ENCODE measurements at regions not wholly inside any gene's neighbourhood (a gene's known extent, or its start where the extent isn't known, plus 50 kb on each side); places are given as distances from the start of the nearest gene placed in this dataset.

- DNase-seq = no peak
Measured at GRCh38 chr5:68627001-68627400, 411.4 kb downstream of the PIK3R1 start.

DNA sequence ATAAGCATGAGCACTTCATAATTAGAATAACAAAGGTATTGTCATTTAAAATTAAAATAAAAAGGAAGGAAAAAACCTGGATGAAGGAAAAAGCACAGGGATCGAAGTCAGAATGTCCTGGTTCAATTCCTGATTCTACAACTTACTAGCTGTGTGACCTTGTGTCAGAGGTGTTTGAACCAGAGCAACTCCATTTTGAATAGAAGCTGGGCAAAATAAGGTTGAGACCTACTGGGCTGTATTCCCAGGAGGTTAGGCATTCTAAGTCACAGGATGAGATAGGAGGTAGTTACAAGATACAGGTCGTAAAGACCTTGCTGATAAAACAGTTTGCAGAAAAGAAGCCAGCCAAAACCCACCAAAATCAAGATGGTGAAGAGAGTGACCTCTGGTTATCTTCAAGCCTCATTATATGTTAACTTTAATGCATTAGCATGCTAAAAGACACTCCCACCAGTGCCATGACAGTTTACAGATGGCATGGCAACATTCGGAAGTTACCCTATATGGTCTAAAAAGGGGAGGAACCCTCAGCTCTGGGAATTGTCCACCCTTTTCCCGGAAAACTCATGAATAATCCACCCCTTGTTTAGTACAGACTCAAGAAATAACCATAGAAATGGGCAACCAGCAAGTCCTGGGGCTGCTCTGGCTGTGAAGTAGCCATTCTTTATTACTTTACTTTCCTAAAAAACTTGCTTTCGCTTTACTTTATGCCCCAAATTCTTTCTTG is 412.7 kb downstream of the PIK3R1 start:
- DNase-seq = no peak

GRCh38 chr5:68630354-68630753 is 414.8 kb downstream of the PIK3R1 start:
- DNase-seq = no peak

- DNase-seq = no peak
Measured at GRCh38 chr5:68631884-68632283, 416.3 kb downstream of the PIK3R1 start.

GRCh38 chr5:68641211-68641610 is 425.7 kb downstream of the PIK3R1 start:
- DNase-seq = no peak

DNA sequence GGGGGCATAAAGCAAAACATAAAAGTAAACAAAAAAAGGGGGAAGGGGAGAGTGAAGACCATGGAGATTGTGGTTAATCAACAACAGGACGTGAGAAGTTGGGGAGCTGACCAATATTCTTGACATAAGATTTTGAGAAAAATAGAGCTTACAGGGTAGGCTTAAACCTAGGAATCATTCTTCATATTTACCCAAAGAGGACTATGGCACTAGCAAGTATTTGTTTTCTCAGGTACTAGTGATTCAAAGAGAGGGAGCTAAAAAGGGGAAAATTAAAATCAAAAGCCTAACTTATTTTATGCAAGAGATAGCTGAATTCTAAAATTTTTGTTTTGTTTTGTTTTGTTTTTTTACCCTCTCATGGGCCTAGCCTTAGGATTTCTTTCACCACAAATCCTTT is 427.5 kb downstream of the PIK3R1 start:
- no peak for DNase-seq

GRCh38 chr5:68644971-68645370 is 429.4 kb downstream of the PIK3R1 start:
- DNase-seq = no peak

DNA sequence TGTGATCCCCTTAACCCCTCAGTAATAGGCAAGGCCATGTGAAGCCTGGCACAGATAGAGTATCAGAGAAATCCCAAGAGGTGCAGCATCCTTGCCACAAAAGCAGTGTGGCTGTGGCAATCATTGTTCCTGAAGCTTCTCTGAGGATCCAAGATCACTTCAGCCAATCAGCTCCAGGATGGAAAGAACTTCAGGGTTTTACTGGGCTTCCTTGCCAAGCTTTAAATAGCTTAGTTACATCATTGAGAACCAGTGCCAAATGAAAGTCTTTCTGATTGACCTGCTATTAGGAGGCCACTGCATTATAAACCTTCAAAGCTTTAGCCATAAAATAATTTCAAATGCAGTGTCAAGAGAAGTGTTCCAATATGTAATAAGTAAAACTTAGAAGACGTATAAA is 430.6 kb downstream of the PIK3R1 start:
- no peak for DNase-seq

DNA sequence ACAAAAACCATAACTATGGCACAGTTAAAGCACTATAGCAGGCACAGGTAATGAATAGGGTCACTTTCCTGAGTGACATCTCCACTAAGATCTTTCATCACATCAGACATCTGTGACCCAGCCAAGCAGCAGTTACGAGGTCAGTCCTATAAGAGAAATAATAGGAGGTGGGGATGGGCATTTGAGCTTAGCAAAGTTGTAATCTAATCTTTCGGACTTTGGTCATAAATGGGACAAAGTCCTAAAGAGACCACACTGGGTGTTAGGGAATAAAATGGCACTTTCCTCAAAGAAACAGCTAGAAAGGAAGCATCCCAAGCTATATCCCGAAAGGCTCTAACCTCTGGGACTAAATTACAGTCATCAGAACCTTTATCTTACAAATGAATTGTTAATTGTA is 432.2 kb downstream of the PIK3R1 start:
- no peak for DNase-seq

DNA sequence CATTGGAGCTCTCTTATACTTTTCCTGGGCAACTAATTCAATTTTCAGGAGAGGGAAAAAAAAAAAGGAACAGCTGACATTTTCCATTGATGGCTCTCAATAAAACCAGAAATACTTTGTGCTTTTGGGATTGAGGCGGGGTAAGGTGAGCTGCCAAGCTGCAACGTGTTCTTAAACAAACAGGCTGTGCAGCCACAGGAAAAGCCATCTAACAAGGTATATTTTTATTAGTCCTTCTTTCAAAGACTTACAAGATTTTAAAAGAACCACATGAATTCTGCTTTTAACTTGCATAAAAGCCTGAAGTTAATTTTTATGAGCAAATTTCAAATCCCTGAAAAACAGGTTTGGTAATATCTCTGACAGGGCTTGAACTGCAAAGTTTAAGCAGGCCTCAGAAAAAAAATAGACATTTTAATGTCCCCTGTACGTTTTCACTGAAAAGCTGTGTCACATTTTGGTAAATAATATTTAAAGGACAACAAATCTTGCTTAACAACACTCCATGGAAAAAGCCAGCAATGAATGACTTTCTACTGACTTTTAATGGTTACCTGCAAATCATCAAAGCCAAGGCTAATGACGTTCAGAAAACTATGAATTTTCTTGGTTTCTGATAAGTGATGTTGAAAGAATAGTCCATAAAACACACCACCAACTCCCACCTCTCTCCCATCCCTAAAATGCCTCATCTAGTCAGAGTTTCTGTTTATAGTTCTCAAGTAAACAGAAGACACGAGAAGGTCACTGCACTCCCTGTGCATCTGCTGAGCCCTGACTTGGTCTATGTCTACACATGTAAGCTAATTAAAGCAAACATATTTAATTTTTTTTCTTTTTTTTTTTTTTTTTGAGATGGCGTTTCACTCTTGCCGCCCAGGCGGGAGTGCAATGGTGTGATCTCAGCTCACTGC is 433.6 kb downstream of the PIK3R1 start:
- DNase-seq = no peak

GRCh38 chr5:68652534-68652965 is 437.0 kb downstream of the PIK3R1 start:
- no peak for DNase-seq

- no peak for DNase-seq
Measured at GRCh38 chr5:68653471-68653870, 437.9 kb downstream of the PIK3R1 start.

DNA sequence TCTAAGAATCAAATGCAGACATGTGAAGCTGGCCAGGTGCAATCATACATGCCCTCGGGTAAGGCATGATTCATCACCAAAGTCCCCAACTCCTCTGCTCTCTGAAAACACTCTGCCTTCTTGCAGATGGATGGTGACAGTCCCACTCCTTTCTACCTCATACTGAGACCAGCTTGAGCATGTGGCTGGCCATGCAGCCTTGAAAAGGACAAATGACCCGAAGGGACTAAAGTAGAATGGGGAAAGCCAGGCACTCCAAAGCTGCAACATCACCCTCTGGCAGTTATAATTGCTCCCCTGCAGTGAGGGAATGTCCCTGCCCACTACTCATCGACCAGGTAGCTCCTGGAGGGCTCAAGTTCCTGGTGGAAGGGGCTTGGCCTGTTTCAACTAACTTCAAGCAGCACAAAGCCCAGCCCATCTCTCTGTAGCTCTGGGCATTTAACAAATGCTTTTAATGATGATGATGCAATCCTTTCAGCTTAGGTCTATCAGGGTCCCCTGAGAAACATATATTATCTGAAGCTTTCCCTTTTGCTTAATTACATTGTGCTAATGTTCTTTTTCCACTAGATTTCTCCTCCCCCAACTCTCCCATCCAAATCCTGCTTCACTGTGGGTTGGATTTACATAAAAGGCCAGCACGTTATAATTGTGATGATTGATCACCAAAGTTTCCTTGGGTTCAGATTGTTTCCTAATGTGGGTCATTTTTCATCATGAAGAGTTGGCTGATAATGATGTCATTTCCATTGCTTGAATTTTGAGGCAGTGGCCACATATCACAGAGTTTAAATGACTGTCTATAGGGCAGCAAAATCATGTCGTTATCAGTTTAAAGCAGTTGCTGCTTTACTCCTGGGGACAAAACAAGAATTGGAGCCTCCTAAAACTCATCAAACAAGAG is 436.5 kb upstream of the SLC30A5 start:
- no peak for DNase-seq

DNA sequence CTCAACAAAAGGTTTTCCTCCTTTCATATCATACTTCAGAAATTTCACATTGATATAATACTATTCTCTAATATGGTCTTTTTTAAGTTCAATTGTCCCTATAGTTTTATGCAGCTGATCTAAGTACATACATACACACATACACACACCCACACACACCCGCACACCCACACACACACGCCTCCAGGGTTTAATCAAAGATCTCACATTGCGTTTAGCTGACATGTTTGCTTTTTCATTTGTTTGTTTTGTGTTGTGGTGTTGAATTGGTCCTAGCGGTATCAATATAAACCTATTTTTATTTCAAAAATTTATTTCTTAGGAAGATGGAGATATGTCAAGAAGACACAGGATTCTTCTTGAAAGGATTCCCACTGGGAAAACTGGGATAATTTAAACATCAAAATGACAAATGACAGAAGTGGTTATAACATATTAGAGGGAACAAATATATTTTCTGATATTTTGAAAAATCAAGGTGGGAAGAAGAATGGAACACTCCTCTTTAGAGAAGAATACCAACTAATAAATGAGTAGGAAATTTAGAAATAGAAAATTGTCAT is 434.9 kb upstream of the SLC30A5 start:
- DNase-seq = no peak

GRCh38 chr5:68659881-68660280 is 433.9 kb upstream of the SLC30A5 start:
- DNase-seq = no peak

- DNase-seq = no peak
Measured at GRCh38 chr5:68661237-68661636, 432.6 kb upstream of the SLC30A5 start.

- DNase-seq = no peak
Measured at GRCh38 chr5:68662804-68663307, 431.0 kb upstream of the SLC30A5 start.

GRCh38 chr5:68669864-68670575 is 423.8 kb upstream of the SLC30A5 start:
- no peak for DNase-seq

- DNase-seq = no peak
Measured at GRCh38 chr5:68673106-68673822, 420.6 kb upstream of the SLC30A5 start.

DNA sequence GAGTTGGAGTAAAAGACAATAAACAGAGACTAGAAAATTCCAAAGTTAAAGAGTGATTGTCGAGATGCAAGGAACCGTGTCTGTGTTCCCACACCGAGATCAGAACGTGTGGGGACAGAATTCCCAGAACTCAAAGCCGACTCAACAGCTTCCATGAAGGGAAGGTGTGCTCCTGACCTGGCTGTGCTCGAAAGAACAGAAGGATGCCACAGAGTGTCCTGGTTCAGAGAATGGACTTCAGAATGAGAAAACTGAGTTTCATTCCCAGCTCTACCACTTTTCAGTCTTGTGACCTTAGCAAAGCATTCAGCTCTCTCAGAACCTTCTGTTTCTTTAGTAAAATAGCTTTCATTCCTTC is 420.0 kb upstream of the SLC30A5 start:
- DNase-seq = no peak

DNA sequence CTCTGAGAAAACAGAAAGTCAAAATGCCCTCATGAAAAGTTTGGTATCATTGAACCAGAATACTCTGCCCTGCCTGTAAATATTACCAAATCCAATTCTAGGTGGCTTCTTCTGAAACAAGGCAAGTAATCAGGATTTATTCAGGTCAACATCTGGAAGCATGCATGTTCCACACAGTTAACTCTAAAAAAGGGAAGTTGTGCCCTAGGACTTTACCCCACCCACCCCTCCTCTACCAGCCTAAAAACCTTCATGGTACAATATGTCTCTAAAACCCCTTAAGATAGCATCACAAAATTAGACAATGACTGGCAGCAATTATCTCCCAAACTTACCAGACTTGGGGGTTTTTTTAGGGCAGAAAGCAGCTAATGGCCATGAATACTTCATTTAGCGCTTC is 414.8 kb upstream of the SLC30A5 start:
- DNase-seq = no peak

All from NCI-H2081 treated with DMSO at 0.1 percent for 48 hours (cell line).